Epithelial cell of proximal tubule (primary cell): ENCODE measurements at regions not wholly inside any gene's neighbourhood (a gene's known extent, or its start where the extent isn't known, plus 50 kb on each side); places are given as distances from the start of the nearest gene placed in this dataset.
A peak's percentile ranks its signal among the peaks of the same experiment; 100 is the strongest.

ENCODE experiments used
- DNase-seq: peaks from one replicate; pipeline ENCODE4 v3.0.0-alpha.2; 2011; ENCODE audit warnings: low read depth
- H3K4me3 ChIP-seq: 2 replicates; pipeline ENCODE4 v1.5.1; 2011; ENCODE audit warnings: low read depth, mild to moderate bottlenecking, low read length
- CTCF ChIP-seq: conservative IDR thresholded peaks from 2 replicates; pipeline ENCODE4 v1.5.1; 2012; ENCODE audit warnings: low read depth, mild to moderate bottlenecking, low read length

DNA sequence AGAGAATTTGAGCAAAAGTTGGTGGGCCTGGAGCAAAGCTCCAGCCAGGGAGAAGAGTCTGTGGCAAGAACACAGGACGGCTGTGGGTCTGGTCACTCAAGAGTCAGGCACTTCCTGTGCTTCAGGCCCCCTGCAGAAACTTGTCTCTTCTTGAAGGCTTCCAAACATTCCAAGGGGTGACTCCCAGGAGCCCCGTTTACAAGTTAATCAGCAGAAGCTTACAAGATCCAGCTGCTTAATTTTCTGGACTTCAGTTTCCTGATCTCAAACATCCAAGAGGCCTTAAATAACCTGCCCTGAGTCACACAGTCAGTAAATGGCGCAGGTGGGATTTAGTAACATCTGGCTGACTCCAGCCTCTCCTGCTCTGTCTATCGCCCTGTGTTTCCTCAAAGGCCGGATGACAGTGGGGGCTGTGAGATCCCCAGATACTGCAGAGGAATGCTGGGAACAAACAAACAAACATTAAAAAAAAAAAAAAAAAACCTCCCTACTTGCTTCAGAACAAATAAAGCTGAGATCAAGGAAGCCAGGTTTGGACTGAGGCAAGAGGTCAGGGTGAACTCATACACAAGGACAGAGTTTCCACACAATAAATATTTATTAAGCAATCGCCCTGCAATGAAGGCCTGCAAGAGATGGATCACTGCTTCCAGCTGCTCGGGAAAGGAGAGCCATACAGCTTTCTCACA, 175.4 kb upstream of the RFC3 start:
- H3K4me3 ChIP-seq, result no peak overlapping the region
- TF ChIP-seq CTCF, result no peak
- DNase-seq, result peak; percentile 56

- DNase-seq, result no peak
- H3K4me3 ChIP-seq, result no peak overlapping the region
- no peak for TF ChIP-seq CTCF
Measured at GRCh38 chr13:33644581-33645543, 173.1 kb upstream of the RFC3 start.

DNA sequence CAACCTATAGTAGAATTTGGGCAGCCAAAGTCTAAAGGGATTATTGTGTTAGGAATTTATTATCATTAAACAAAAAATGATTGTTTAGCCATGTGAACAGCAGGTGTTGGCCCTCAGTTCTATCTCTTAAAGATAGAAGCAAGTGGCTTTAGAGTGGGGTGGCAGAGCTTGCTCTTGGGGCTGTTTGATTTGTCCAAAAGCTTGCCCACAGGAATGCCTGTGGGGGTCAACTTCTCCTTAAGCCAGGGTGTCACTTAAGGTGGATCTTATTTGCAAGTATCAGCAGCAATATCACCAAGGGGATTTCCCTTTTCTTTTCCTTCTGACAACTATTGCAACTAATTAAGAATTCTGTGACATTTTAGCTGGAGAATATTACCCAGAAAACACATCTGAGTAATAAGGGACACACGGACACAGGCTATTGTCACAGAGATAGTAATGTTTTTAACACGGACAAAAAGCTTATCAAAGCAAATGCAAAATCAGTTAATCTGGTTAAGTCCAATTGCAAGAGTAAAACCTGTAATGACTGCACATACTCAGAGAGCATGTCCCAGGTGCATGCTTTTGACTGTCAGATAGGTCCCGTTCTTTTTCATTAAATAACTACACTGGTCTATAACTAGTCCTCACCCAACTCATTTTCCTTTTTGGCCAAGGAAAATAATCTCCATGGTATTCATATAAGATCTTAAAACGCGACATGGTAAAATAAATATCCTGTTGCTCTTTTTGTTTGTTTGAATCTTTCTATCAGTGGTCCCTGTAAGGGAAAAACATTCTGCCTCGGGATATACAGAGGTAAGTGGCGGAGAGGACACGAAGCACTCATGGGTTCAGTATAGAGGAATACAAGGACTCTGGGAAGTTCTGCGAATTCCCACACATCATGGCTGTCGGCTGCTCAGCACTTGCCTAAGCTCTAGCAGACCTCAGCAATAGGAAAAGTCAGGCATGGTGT, 172.1 kb upstream of the RFC3 start:
- TF ChIP-seq CTCF, result no peak
- H3K4me3 ChIP-seq, result no peak overlapping the region
- DNase-seq, result no peak

GRCh38 chr13:33649212-33649878, 168.6 kb upstream of the RFC3 start:
- no peak for TF ChIP-seq CTCF
- no peak overlapping the region for H3K4me3 ChIP-seq
- DNase-seq, result no peak

GRCh38 chr13:33651766-33652165, 166.2 kb upstream of the RFC3 start:
- DNase-seq, result no peak
- no peak overlapping the region for H3K4me3 ChIP-seq
- no peak for TF ChIP-seq CTCF

GRCh38 chr13:33657274-33657673, 160.7 kb upstream of the RFC3 start:
- H3K4me3 ChIP-seq, result no peak overlapping the region
- DNase-seq, result no peak
- TF ChIP-seq CTCF, result no peak
